BJ (cell line): ENCODE measurements at regions not wholly inside any gene's neighbourhood (a gene's known extent, or its start where the extent isn't known, plus 50 kb on each side); places are given as distances from the start of the nearest gene placed in this dataset.

Experiments
- CTCF ChIA-PET: fragments of 350-600 bp; formaldehyde crosslinking; extraction: SDS; loops from one replicate; lab custom pipeline; 2021; ENCODE audit warnings: antibody characterized with exemption, inconsistent platforms; lab: Yijun Ruan, JAX
- POLR2A ChIA-PET: fragments of 300-600 bp; sonication (Branson Sonifier 250); formaldehyde crosslinking; extraction: SDS; loops from one replicate; lab custom pipeline; 2021; ENCODE audit warnings: antibody characterized with exemption; lab: Charles Lee
- DNase-seq: peaks from one replicate; pipeline ENCODE4 v3.0.0-alpha.2; 2011; ENCODE audit warnings: low read depth
- H3K27me3 ChIP-seq: 2 replicates; pipeline ENCODE4 v1.6.0; 2011; ENCODE audit warnings: low read length; ENCODE audit not compliant: control insufficient read depth, insufficient read depth
- H3K36me3 ChIP-seq: 2 replicates; pipeline ENCODE4 v1.5.1; 2011; ENCODE audit warnings: low read length; ENCODE audit not compliant: control insufficient read depth, insufficient read depth
- H3K4me3 ChIP-seq: 2 replicates; pipeline ENCODE4 v1.5.1; 2011; ENCODE audit warnings: low read depth, mild to moderate bottlenecking, control low read depth, low read length
- CTCF ChIP-seq: IDR thresholded peaks from 2 replicates; pipeline ENCODE4 v1.5.1; 2011; ENCODE audit warnings: low read depth, mild to moderate bottlenecking, control low read depth, inconsistent platforms, low read length, moderate library complexity; ENCODE audit not compliant: insufficient read depth

GRCh38 chr17:77899498-77899897, 59.0 kb upstream of the TNRC6C start:
- ChIA-PET POLR2A (no interaction called here), CTCF (no interaction called here)
- Histone ChIP-seq H3K4me3 (no peak overlapping the region), H3K36me3 (no peaks in the 10 kb centered on the region), H3K27me3 (peaks cover 17% of the 10 kb centered on the region)
- no peak for DNase-seq
- no peak for TF ChIP-seq CTCF

GRCh38 chr17:77901481-77901880, 57.0 kb upstream of the TNRC6C start:
- CTCF ChIA-PET: no interaction called here
- POLR2A ChIA-PET: no interaction called here
- no peak for TF ChIP-seq CTCF

GRCh38 chr17:77905266-77905665, 53.2 kb upstream of the TNRC6C start:
- CTCF ChIA-PET: no interaction called here
- Histone ChIP-seq H3K36me3 (no peaks in the 10 kb centered on the region), H3K27me3 (peaks cover 21% of the 10 kb centered on the region), H3K4me3 (no peak overlapping the region)
- DNase-seq: no peak
- no peak for TF ChIP-seq CTCF
- POLR2A ChIA-PET: no interaction called here

More at GRCh38 chr17:77901481-77901880, 57.0 kb upstream of the TNRC6C start:
- Histone ChIP-seq H3K27me3 (peaks cover 21% of the 10 kb centered on the region), H3K4me3 (no peak overlapping the region), H3K36me3 (no peaks in the 10 kb centered on the region)
- DNase-seq: no peak

GRCh38 chr17:77905766-77906165, 52.7 kb upstream of the TNRC6C start:
- peaks cover 21% of the 10 kb centered on the region for H3K27me3 ChIP-seq
- DNase-seq: no peak
- H3K4me3 ChIP-seq: no peak overlapping the region
- no peaks in the 10 kb centered on the region for H3K36me3 ChIP-seq
- POLR2A ChIA-PET: no interaction called here
- CTCF ChIA-PET: no interaction called here
- TF ChIP-seq CTCF: no peak

GRCh38 chr17:77906377-77906871, 52.1 kb upstream of the TNRC6C start:
- CTCF ChIA-PET: no interaction called here
- no peak overlapping the region for H3K4me3 ChIP-seq
- DNase-seq: no peak
- TF ChIP-seq CTCF: no peak
- peaks cover 20% of the 10 kb centered on the region for H3K27me3 ChIP-seq
- H3K36me3 ChIP-seq: no peaks in the 10 kb centered on the region
- POLR2A ChIA-PET: no interaction called here
